AG08395 (cell line): ENCODE measurements at regions not wholly inside any gene's neighbourhood (a gene's known extent, or its start where the extent isn't known, plus 50 kb on each side); places are given as distances from the start of the nearest gene placed in this dataset.
"Not testable (repeated sequence)": the region's sequence is repeated elsewhere in the genome, so short reads cannot be mapped to it uniquely, and the experiment has no call there.

ENCODE experiments used
- DNase-seq: peaks from one replicate; pipeline ENCODE4 v3.0.0; 2012; ENCODE audit warnings: mixed read lengths, low spot score

GRCh38 chr9:89839449-89839848 lies 234.6 kb downstream of the GADD45G start:
- no peak for DNase-seq

DNA sequence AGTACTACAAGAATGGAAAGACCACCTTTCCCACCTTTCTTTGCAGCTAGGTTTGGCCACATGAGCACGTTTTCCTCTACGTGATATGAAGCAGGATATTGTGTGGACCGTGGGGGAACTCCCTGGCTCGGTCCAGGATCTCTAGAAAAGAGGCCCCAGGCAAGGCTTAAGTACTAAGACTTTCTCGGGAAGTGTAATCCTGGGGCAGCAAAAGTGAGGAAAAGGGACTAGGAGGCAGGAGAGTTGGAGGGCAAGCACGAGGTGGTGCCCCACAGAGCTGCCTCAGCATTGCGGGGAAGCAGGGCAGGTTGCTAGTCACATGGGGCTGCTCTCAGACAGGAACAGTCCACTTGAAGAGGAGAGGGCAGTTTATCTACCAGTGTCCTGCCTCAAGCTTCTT lies 235.1 kb downstream of the GADD45G start:
- no peak for DNase-seq

DNA sequence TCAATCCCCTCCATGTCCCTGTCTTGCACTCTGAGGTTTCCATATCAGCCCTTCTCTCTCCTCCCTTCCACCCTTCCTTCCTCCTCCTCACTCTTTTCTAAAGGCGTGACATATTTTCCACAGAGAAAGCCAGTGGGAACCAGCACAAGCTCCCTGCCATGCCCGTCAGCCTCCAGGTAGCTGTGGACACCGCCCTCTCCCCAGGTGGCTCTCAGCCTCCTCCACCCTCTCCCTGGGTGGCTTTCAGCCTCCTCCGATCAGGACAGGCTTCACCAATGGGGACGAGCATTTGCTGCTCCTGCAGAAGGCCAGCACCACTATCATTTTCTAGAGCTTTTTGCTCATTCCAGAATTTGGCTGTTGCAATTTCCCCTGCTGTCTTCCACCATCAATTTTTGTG lies 236.6 kb downstream of the GADD45G start:
- no peak for DNase-seq

DNA sequence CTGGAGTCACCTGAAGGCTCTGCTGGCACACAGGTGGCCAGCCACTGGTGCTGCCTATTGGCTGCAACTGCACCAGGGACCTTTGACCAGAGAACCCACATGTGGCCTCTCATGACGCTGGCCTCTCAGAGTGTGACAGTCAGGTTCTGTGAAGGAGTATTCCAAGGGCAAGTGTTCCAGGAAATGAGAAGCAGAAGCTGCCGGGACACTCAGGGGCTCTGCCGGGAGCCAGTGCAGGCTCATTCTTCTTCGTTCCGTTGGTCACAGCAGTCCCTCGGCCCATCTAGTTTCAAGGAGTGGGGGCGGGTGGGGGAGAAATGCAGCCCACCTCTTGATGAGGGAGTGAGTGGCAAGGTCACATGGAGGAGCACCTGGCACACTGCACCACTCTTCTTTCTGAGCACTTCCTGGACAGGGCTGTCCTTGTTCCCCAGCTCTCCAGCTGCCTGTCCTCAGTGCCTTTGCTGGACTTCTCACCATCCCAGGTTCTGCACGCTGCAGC lies 237.5 kb downstream of the GADD45G start:
- DNase-seq: no peak

- DNase-seq: no peak
Measured at GRCh38 chr9:89843074-89843473, 238.3 kb downstream of the GADD45G start.

- no peak for DNase-seq
Measured at GRCh38 chr9:89843591-89843990, 238.8 kb downstream of the GADD45G start.

DNA sequence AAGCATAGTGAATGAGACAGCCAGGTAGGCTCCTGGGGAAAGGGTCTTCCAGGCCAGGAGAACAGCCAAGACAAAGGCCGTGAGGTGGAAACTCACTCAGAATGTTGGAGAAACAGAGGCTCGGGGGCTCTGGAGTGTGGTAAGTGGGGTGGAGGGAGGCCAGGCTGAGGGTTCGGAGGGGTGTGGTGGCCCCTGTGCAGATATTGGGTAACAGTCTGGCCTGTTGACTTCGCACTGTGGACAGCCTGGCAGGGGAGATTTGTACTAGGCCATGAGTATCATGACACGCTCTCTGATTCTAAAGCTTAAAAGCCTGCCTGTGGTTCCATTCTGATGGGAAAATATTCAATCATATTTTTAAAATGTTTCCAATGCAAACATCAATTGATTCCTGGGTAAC lies 239.3 kb downstream of the GADD45G start:
- DNase-seq: no peak

- DNase-seq: no peak
Measured at GRCh38 chr9:89844535-89844934, 239.7 kb downstream of the GADD45G start.

GRCh38 chr9:89845321-89845720 lies 240.5 kb downstream of the GADD45G start:
- DNase-seq: no peak

GRCh38 chr9:89845862-89846261 lies 241.1 kb downstream of the GADD45G start:
- no peak for DNase-seq

GRCh38 chr9:89848060-89849040 lies 243.5 kb downstream of the GADD45G start:
- DNase-seq: no peak

DNA sequence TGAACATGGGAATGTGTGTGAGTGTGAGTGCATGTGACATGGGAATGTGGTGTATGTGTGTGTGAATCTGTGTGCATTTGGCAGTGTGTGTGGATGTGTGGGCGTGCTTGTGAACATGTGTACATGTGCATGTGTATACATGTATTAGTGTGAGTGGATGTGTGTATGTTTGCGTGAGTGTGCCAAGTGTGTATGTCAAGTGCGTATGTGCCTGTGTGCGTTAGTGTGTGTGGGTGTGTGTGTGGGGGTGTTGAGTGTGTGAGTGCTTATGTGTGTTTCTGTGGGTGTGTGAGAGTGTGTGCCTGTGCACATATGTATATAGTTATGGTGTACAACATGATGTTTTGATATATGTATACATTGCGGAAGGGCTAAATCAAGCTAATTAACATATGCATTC lies 244.3 kb downstream of the GADD45G start:
- DNase-seq: no peak

GRCh38 chr9:89850153-89850552 lies 245.3 kb downstream of the GADD45G start:
- DNase-seq: no peak

GRCh38 chr9:89850631-89851325 lies 246.0 kb downstream of the GADD45G start:
- DNase-seq: peak; percentile 85

GRCh38 chr9:89853161-89853560 lies 248.3 kb downstream of the GADD45G start:
- no peak for DNase-seq

GRCh38 chr9:89853931-89854330 lies 249.1 kb downstream of the GADD45G start:
- DNase-seq: no peak

DNA sequence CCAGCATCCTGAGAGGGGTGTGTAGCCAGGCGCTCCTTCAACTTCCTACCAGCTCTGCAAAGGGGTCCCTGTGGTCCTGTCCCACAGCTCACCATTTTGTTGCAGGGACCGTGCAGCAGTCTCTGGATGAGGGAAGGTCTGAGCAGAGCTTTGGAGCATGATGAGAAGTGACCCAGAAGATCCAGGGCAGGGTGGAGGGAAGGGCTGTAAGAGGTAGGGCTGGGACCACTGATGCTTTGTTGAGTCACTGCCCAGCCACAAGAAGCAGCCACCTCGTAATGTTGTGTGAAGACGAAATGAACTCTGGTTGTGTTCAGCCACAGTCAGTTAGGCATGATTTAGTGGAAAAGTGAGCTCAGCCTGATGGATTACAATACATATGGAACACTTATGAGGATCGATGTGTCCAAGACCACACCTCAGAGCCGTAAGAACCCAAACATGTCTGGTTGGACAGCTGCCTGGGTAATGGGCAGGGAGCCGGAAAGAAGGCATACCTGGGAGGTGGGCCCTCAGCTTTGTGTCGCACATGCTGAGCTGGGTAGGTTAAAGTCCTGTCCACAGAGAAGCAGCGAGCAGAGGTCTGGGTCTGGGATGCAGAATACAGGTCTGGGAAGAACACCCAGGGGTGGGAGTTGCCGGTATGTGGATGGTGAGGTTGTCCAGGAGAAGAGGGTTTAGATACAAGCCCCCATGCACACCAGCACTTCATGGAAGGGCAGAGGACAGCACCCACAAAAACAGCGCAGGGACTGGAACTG lies 250.1 kb downstream of the GADD45G start:
- no peak for DNase-seq

DNA sequence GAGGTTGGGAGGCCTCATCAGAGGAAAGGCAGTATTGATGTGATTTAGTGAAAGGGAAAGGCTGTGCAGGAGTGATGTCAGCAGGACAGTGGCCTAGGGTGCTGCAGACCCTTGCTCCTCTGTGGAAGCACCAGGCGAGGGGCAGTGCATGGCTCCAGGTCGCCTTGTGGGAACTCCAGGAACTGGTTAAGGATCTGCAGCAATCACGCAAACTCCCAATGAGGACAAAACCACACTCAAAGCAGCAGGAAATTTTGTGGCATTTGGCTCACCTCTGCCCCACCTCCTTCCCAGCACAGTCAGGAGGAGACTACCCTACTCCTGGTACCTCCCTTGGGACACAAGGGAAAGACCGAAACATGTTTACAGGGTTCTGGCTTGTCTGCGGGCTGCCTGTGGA lies 251.5 kb downstream of the GADD45G start:
- not testable (repeated sequence) for DNase-seq

DNA sequence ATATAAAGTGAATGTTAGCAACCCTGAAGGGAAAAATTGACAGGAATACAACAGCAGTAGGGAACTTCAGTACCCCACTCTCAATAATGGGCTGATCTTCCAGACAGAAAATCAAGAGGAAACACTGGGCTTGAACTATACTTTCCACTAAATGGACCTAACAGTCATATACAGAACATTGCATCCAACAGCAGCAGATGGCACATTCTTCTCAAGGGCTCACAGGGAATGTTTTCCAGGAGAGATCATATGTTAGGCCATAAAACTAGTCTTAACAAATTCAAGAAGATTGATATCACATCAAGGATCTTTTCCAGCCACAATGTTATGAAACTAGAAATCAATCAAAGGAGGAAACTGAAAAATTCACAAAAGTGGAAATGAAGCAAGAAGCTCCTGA lies 252.1 kb downstream of the GADD45G start:
- not testable (repeated sequence) for DNase-seq

DNA sequence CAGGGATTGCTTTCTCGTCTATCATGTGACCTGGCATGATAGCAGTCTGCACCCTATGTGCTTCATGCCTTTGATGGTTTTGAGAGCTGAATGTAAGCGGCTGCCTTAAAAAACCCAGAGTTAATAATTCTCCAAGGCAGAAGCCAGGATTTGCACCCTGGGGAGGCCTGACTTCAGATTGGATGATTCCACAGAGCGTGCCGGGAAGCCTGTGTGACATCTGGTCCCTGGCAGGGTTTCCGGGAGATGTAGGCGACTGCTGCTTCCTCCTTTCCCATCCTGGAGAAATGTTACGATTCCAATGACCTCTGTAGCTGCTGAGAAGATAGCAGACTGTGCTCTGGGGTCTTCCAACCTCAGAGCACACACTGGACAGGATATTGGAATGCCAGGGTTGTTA lies 255.0 kb downstream of the GADD45G start:
- DNase-seq: not testable (repeated sequence)

DNA sequence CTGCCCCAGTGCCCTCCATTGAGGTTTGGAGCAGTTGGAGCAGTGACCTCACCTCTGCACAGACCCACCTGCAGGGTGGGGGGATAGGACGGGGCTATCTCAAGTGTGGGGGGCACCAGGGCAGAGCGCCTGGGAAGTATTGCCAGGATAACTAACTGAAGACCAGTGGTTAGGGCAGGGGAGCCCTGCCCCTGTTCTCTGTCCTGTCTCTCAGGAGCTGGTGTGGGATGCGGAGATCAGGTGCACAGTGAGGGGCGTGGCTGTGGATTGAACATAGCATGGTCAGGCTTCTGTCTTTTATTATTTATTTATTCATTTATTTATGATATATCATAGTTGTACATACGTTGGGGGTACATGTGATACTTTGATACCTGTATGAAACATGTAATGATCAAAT lies 256.6 kb downstream of the GADD45G start:
- not testable (repeated sequence) for DNase-seq

DNA sequence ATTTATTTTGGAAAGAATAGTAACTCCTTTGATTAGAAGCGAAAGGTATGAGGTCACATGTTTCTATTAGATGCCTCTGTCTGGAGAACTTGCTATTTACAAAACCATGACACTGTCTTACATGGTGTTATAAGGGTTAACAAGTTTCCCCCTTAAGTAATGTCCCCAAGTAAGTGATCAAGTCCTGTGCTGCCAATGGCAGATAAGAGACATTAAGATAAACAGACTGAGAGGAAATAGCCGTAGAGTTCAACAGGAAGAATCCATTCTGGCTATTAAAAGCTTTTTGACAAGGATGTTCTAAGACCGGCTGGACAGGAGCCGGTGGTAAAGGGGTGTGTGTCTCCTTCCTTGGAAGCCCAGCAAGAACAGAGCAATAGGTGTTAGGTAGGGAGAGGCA lies 257.5 kb downstream of the GADD45G start:
- no peak for DNase-seq
